GM12892 (cell line): ENCODE measurements at regions not wholly inside any gene's neighbourhood (a gene's known extent, or its start where the extent isn't known, plus 50 kb on each side); places are given as distances from the start of the nearest gene placed in this dataset.

ENCODE experiments used
- POLR2A ChIP-seq: IDR thresholded peaks from 2 replicates; pipeline ENCODE4 v1.6.1; 2011; ENCODE audit warnings: low read depth, low read length, control low read depth
- POLR2AphosphoS5 ChIP-seq: IDR thresholded peaks from 2 replicates; pipeline ENCODE4 v1.6.1; 2011; ENCODE audit warnings: low read depth, low read length, control low read depth
- TAF1 ChIP-seq: IDR thresholded peaks from 2 replicates; pipeline ENCODE4 v1.6.1; 2011; ENCODE audit warnings: low read depth, mild to moderate bottlenecking, control low read depth, low read length, borderline replicate concordance

- TF ChIP-seq POLR2A (no peak), POLR2AphosphoS5 (no peak), TAF1 (no peak)
These were observed 139.4 kb downstream of the FBXO8 start for GRCh38 chr4:174144106-174144505.
